GM12865 (cell line): ENCODE measurements at regions not wholly inside any gene's neighbourhood (a gene's known extent, or its start where the extent isn't known, plus 50 kb on each side); places are given as distances from the start of the nearest gene placed in this dataset.

Experiments
- DNase-seq: peaks from one replicate; pipeline ENCODE4 v3.0.0; 2010; ENCODE audit warnings: low read depth
- H3K4me3 ChIP-seq: 2 replicates; pipeline ENCODE4 v1.5.1; 2011; ENCODE audit warnings: mild to moderate bottlenecking, low read depth, low read length, control low read depth
- TF ChIP-seq, protein P1 (sequence below): IDR thresholded peaks from 2 replicates; pipeline ENCODE4 v1.5.1; 2011; ENCODE audit warnings: low read length, control low read depth, low read depth, inconsistent platforms; ENCODE audit not compliant: insufficient read depth; ENCODE audit errors: missing control alignments

- DNase-seq = no peak
- no peak overlapping the region for H3K4me3 ChIP-seq
- TF ChIP-seq, protein P1, sequence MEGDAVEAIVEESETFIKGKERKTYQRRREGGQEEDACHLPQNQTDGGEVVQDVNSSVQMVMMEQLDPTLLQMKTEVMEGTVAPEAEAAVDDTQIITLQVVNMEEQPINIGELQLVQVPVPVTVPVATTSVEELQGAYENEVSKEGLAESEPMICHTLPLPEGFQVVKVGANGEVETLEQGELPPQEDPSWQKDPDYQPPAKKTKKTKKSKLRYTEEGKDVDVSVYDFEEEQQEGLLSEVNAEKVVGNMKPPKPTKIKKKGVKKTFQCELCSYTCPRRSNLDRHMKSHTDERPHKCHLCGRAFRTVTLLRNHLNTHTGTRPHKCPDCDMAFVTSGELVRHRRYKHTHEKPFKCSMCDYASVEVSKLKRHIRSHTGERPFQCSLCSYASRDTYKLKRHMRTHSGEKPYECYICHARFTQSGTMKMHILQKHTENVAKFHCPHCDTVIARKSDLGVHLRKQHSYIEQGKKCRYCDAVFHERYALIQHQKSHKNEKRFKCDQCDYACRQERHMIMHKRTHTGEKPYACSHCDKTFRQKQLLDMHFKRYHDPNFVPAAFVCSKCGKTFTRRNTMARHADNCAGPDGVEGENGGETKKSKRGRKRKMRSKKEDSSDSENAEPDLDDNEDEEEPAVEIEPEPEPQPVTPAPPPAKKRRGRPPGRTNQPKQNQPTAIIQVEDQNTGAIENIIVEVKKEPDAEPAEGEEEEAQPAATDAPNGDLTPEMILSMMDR = no peak
Measured at GRCh38 chr3:81962396-81962795, 201.0 kb upstream of the GBE1 start.

GRCh38 chr3:81958972-81959640, 197.7 kb upstream of the GBE1 start:
- TF ChIP-seq, protein P1 = no peak
- no peak overlapping the region for H3K4me3 ChIP-seq
- DNase-seq = no peak

DNA sequence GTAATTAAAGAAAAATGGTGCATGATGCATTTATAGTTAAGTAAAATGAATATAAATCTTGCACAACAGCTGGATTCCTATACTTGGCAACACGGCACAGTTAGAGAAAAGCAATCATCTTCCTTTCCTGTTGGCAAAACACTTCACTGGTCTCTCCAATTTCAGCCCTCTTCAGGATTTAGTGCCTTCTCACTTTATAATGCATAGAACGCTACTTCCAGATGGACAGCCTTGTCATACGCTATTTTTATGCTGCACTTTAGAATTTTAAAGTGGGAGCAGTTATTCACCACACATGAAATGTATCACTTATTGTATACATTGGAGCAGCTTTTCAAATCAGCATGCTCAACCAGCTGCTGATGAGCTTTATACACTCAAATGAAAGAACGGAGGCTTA, 194.4 kb upstream of the GBE1 start:
- no peak for DNase-seq
- TF ChIP-seq, protein P1 = no peak
- H3K4me3 ChIP-seq = no peak overlapping the region

GRCh38 chr3:81953111-81953510, 191.7 kb upstream of the GBE1 start:
- TF ChIP-seq, protein P1 = no peak
- no peak for DNase-seq
- no peak overlapping the region for H3K4me3 ChIP-seq

- DNase-seq = no peak
- H3K4me3 ChIP-seq = no peak overlapping the region
- TF ChIP-seq, protein P1 = no peak
Measured at GRCh38 chr3:81952141-81952540, 190.7 kb upstream of the GBE1 start.

DNA sequence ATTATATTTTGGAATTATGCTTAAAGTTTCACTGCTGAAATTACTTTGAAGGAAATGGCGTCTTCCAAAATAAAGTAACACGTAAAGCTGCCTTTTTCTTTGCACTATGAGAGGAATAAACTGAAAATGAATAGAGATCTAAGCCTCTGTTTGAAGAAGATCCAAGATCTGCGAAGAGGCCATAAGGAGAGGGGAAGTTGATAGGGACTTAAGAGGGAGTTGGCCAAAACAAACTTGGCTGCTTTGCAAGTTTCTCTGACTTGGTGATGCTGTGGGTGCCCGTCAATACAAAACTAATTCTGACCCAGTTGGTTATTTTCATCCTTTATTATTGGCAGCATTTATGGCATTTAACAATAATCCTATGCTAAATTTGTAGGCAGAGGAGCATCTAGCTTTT, 190.2 kb upstream of the GBE1 start:
- TF ChIP-seq, protein P1 = no peak
- no peak for DNase-seq
- H3K4me3 ChIP-seq = no peak overlapping the region

DNA sequence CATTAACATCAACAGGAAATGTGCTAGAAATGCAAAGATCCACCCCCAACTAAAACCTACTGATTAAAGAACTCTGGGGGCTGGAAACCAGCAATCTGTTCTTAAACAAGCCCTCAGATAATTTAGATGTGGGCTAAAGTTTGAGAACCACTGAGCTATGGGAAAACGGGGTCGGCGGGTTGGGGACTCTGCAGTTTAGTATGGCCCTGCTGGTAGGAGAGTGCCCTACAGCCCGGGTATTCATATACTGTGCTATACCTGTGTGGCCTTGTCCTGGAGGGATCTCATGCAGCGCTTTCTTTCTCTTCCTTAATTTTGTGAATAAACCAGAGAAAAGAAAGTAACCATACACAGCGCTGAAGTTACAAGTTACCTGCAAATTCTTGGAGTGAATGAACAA, 189.7 kb upstream of the GBE1 start:
- TF ChIP-seq, protein P1 = no peak
- H3K4me3 ChIP-seq = no peak overlapping the region
- no peak for DNase-seq
